ENCODE measurements at regions not wholly inside any gene's neighbourhood (a gene's known extent, or its start where the extent isn't known, plus 50 kb on each side); places are given as distances from the start of the nearest gene placed in this dataset.

DNA sequence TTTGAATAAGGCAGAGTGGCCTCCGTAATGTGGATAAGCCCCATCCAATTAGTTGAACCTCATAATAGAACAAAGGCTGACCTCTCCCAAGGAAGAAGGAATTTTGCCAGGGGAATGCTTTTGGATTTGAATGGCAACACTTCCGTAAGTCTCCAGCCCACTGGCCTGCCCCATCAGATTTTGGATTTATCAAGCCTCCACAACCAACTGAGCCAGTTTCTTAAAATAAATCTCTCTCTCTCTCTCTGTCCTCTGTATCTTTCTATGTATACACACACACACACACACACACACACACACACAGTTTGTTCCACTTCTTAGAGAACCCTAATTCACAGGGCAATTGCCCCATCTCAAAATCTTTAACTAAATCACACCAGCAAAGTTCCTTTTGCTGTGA, 100.9 kb upstream of the CAV2 start:
- Mint-ChIP-seq H3K4me3 (no peak overlapping the region), H3K4me1 (peaks cover 8% of the 10 kb centered on the region; the same call in 2 of the 3 replicates), H3K27me3 (ENCODE audit: insufficient read depth, low read depth, poor library complexity) (peaks cover 5% of the 10 kb centered on the region), H3K27ac (no peak overlapping the region), H3K9me3 (peaks cover 9% of the 10 kb centered on the region; the same call in 1 of the 3 replicates), H3K36me3 (ENCODE audit: low read depth) (no peaks in the 10 kb centered on the region)
- DNase-seq (ENCODE audit: low spot score) (no peak), ATAC-seq (no peak)
- no peak overlapping the region for H3K4me2 ChIP-seq
- no peak overlapping the region for H3K4me3 ChIP-seq
- TF ChIP-seq ZNF114 (CRISPR knock-in tag; IDR thresholded peaks at IDR 0.05) (no peak), POLR2AphosphoS5 (IDR thresholded peaks at IDR 0.05; ENCODE audit: low read depth) (no peak), EZH2phosphoT487 (IDR thresholded peaks at IDR 0.05; ENCODE audit: unreplicated experiment) (no peak), JUNB (IDR thresholded peaks at IDR 0.05; ENCODE audit: unreplicated experiment) (no peak), CREB1 (CRISPR knock-in tag; IDR thresholded peaks at IDR 0.05; ENCODE audit: low read depth) (no peak), ZNF331 (CRISPR knock-in tag; IDR thresholded peaks at IDR 0.05; ENCODE audit: low read depth) (no peak), NANOG (IDR thresholded peaks at IDR 0.05; ENCODE audit: borderline replicate concordance) (no peak), STAT1 (IDR thresholded peaks at IDR 0.05; ENCODE audit: unreplicated experiment) (no peak), EZH2 (IDR thresholded peaks at IDR 0.05; ENCODE audit: low read depth, unreplicated experiment) (no peak)
- TF ChIP-seq, protein P1, sequence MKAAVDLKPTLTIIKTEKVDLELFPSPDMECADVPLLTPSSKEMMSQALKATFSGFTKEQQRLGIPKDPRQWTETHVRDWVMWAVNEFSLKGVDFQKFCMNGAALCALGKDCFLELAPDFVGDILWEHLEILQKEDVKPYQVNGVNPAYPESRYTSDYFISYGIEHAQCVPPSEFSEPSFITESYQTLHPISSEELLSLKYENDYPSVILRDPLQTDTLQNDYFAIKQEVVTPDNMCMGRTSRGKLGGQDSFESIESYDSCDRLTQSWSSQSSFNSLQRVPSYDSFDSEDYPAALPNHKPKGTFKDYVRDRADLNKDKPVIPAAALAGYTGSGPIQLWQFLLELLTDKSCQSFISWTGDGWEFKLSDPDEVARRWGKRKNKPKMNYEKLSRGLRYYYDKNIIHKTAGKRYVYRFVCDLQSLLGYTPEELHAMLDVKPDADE (IDR thresholded peaks at IDR 0.05), result no peak
- TF ChIP-seq, protein P2, sequence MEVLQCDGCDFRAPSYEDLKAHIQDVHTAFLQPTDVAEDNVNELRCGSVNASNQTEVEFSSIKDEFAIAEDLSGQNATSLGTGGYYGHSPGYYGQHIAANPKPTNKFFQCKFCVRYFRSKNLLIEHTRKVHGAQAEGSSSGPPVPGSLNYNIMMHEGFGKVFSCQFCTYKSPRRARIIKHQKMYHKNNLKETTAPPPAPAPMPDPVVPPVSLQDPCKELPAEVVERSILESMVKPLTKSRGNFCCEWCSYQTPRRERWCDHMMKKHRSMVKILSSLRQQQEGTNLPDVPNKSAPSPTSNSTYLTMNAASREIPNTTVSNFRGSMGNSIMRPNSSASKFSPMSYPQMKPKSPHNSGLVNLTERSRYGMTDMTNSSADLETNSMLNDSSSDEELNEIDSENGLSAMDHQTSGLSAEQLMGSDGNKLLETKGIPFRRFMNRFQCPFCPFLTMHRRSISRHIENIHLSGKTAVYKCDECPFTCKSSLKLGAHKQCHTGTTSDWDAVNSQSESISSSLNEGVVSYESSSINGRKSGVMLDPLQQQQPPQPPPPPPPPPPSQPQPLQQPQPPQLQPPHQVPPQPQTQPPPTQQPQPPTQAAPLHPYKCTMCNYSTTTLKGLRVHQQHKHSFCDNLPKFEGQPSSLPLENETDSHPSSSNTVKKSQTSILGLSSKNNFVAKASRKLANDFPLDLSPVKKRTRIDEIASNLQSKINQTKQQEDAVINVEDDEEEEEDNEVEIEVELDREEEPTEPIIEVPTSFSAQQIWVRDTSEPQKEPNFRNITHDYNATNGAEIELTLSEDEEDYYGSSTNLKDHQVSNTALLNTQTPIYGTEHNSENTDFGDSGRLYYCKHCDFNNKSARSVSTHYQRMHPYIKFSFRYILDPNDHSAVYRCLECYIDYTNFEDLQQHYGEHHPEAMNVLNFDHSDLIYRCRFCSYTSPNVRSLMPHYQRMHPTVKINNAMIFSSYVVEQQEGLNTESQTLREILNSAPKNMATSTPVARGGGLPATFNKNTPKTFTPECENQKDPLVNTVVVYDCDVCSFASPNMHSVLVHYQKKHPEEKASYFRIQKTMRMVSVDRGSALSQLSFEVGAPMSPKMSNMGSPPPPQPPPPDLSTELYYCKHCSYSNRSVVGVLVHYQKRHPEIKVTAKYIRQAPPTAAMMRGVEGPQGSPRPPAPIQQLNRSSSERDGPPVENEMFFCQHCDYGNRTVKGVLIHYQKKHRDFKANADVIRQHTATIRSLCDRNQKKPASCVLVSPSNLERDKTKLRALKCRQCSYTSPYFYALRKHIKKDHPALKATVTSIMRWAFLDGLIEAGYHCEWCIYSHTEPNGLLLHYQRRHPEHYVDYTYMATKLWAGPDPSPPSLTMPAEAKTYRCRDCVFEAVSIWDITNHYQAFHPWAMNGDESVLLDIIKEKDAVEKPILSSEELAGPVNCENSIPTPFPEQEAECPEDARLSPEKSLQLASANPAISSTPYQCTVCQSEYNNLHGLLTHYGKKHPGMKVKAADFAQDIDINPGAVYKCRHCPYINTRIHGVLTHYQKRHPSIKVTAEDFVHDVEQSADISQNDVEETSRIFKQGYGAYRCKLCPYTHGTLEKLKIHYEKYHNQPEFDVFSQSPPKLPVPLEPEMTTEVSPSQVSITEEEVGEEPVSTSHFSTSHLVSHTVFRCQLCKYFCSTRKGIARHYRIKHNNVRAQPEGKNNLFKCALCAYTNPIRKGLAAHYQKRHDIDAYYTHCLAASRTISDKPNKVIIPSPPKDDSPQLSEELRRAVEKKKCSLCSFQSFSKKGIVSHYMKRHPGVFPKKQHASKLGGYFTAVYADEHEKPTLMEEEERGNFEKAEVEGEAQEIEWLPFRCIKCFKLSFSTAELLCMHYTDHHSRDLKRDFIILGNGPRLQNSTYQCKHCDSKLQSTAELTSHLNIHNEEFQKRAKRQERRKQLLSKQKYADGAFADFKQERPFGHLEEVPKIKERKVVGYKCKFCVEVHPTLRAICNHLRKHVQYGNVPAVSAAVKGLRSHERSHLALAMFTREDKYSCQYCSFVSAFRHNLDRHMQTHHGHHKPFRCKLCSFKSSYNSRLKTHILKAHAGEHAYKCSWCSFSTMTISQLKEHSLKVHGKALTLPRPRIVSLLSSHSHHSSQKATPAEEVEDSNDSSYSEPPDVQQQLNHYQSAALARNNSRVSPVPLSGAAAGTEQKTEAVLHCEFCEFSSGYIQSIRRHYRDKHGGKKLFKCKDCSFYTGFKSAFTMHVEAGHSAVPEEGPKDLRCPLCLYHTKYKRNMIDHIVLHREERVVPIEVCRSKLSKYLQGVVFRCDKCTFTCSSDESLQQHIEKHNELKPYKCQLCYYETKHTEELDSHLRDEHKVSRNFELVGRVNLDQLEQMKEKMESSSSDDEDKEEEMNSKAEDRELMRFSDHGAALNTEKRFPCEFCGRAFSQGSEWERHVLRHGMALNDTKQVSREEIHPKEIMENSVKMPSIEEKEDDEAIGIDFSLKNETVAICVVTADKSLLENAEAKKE (CRISPR knock-in tag; IDR thresholded peaks at IDR 0.05), result no peak
- TF ChIP-seq, protein P3, sequence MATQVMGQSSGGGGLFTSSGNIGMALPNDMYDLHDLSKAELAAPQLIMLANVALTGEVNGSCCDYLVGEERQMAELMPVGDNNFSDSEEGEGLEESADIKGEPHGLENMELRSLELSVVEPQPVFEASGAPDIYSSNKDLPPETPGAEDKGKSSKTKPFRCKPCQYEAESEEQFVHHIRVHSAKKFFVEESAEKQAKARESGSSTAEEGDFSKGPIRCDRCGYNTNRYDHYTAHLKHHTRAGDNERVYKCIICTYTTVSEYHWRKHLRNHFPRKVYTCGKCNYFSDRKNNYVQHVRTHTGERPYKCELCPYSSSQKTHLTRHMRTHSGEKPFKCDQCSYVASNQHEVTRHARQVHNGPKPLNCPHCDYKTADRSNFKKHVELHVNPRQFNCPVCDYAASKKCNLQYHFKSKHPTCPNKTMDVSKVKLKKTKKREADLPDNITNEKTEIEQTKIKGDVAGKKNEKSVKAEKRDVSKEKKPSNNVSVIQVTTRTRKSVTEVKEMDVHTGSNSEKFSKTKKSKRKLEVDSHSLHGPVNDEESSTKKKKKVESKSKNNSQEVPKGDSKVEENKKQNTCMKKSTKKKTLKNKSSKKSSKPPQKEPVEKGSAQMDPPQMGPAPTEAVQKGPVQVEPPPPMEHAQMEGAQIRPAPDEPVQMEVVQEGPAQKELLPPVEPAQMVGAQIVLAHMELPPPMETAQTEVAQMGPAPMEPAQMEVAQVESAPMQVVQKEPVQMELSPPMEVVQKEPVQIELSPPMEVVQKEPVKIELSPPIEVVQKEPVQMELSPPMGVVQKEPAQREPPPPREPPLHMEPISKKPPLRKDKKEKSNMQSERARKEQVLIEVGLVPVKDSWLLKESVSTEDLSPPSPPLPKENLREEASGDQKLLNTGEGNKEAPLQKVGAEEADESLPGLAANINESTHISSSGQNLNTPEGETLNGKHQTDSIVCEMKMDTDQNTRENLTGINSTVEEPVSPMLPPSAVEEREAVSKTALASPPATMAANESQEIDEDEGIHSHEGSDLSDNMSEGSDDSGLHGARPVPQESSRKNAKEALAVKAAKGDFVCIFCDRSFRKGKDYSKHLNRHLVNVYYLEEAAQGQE (IDR thresholded peaks at IDR 0.05; ENCODE audit: unreplicated experiment), result no peak
- TF ChIP-seq, protein P4, sequence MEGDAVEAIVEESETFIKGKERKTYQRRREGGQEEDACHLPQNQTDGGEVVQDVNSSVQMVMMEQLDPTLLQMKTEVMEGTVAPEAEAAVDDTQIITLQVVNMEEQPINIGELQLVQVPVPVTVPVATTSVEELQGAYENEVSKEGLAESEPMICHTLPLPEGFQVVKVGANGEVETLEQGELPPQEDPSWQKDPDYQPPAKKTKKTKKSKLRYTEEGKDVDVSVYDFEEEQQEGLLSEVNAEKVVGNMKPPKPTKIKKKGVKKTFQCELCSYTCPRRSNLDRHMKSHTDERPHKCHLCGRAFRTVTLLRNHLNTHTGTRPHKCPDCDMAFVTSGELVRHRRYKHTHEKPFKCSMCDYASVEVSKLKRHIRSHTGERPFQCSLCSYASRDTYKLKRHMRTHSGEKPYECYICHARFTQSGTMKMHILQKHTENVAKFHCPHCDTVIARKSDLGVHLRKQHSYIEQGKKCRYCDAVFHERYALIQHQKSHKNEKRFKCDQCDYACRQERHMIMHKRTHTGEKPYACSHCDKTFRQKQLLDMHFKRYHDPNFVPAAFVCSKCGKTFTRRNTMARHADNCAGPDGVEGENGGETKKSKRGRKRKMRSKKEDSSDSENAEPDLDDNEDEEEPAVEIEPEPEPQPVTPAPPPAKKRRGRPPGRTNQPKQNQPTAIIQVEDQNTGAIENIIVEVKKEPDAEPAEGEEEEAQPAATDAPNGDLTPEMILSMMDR (conservative IDR thresholded peaks at IDR 0.05; ENCODE audit: low read depth in 2 of 2), result no peak
- peaks cover 4% of the 10 kb centered on the region; the same call in 1 of the 2 replicates for H3K9me2 ChIP-seq (ENCODE audit: insufficient read depth)
- H3K27me3 ChIP-seq (ENCODE audit: insufficient read depth), result no peaks in the 10 kb centered on the region
- no peaks in the 10 kb centered on the region for H3K36me3 ChIP-seq (ENCODE audit: insufficient read depth)
- no peaks in the 10 kb centered on the region for H3F3A ChIP-seq (replicated peaks; ENCODE audit: low read depth)
- H3K4me1 ChIP-seq (ENCODE audit: insufficient read depth), result 0 out of 2 replicates have a peak, but pooled peaks cover 6% of the 10 kb centered on the region
- no peak overlapping the region for H3K27ac ChIP-seq (ENCODE audit: low read depth)
- H2AFZ ChIP-seq, result no peak overlapping the region
- no peaks in the 10 kb centered on the region for H3K79me2 ChIP-seq (replicated peaks; ENCODE audit: insufficient read depth)
- H4K20me1 ChIP-seq (replicated peaks; ENCODE audit: insufficient read depth), result no peaks in the 10 kb centered on the region

All from GM23338 (cell line).